ENCODE measurements at regions not wholly inside any gene's neighbourhood (a gene's known extent, or its start where the extent isn't known, plus 50 kb on each side); places are given as distances from the start of the nearest gene placed in this dataset.

GRCh38 chr19:30120860-30121484 lies 178.9 kb downstream of the URI1 start:
- POLR2A ChIA-PET: no interaction called here

DNA sequence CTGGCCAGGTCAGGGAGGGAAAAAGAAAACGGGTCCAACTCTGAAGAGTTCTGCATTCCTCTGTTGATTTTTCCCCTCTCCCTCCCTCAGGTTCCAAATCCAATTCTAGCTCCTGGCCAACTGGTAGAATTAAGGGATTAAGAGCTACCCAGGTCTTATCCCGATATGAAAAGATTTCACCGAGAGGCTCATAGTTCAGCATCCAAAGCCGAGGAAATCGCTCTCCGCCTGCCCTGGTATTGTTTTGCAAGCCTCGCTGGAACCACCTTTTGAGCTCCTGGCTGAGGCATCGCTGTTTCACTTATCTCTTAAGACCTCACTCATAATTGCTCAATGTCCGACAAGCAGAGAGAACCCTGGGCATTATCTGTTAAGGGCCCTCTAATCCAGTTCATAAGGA lies 180.4 kb downstream of the URI1 start:
- Mint-ChIP-seq H3K27ac (ENCODE audit: low read depth, unreplicated experiment) (no peak overlapping the region), H3K9me3 (ENCODE audit: unreplicated experiment) (peaks cover 24% of the 10 kb centered on the region), H3K27me3 (ENCODE audit: insufficient read depth, unreplicated experiment) (no peaks in the 10 kb centered on the region), H3K4me1 (ENCODE audit: insufficient read depth, unreplicated experiment) (no peaks in the 10 kb centered on the region), H3K36me3 (ENCODE audit: insufficient read depth, unreplicated experiment) (peaks cover 5% of the 10 kb centered on the region), H3K4me3 (ENCODE audit: unreplicated experiment) (no peak overlapping the region)
- intact Hi-C loops (cut with micrococcal nuclease): no loop called here
- no TSS peak for BruUV-seq (replicated peaks)
- ChIA-PET CTCF (interaction anchor here (0.7 kb wide), 1 partner anchor 40 kb away, joined by 3 read pairs; no protein-coding TSS in a partner anchor), POLR2A (no interaction called here)
- TF ChIP-seq CTCF (IDR thresholded peaks at IDR 0.05; ENCODE audit: unreplicated experiment): no peak
- no peak for DNase-seq (ENCODE audit: unreplicated experiment)

More at GRCh38 chr19:30120860-30121484, 178.9 kb downstream of the URI1 start:
- CTCF ChIA-PET: interaction anchor here (0.6 kb wide), 1 partner anchor 153 kb away, joined by 4 read pairs; no protein-coding TSS in a partner anchor
- DNase-seq (ENCODE audit: unreplicated experiment): no peak
- Mint-ChIP-seq H3K36me3 (ENCODE audit: insufficient read depth, unreplicated experiment) (peaks cover 5% of the 10 kb centered on the region), H3K9me3 (ENCODE audit: unreplicated experiment) (peaks cover 24% of the 10 kb centered on the region), H3K27ac (ENCODE audit: low read depth, unreplicated experiment) (no peak overlapping the region), H3K4me3 (ENCODE audit: unreplicated experiment) (no peak overlapping the region), H3K27me3 (ENCODE audit: insufficient read depth, unreplicated experiment) (no peaks in the 10 kb centered on the region), H3K4me1 (ENCODE audit: insufficient read depth, unreplicated experiment) (no peaks in the 10 kb centered on the region)
- no TSS peak for BruUV-seq (replicated peaks)
- TF ChIP-seq CTCF (IDR thresholded peaks at IDR 0.05; ENCODE audit: unreplicated experiment): no peak
- intact Hi-C loops (cut with micrococcal nuclease): no loop called here

GRCh38 chr19:30123119-30123518 lies 181.1 kb downstream of the URI1 start:
- no peak overlapping the region for H3K4me3 Mint-ChIP-seq (ENCODE audit: unreplicated experiment)
- TF ChIP-seq CTCF (IDR thresholded peaks at IDR 0.05; ENCODE audit: unreplicated experiment): no peak
- H3K27ac Mint-ChIP-seq (ENCODE audit: low read depth, unreplicated experiment): no peak overlapping the region
- peaks cover 23% of the 10 kb centered on the region for H3K9me3 Mint-ChIP-seq (ENCODE audit: unreplicated experiment)
- no peaks in the 10 kb centered on the region for H3K4me1 Mint-ChIP-seq (ENCODE audit: insufficient read depth, unreplicated experiment)
- no peaks in the 10 kb centered on the region for H3K27me3 Mint-ChIP-seq (ENCODE audit: insufficient read depth, unreplicated experiment)
- peaks cover 5% of the 10 kb centered on the region for H3K36me3 Mint-ChIP-seq (ENCODE audit: insufficient read depth, unreplicated experiment)
- ChIA-PET CTCF (interaction anchor here (0.6 to 0.7 kb wide), 4 partner anchors 22 to 1864 kb away, joined by 3 to 5 read pairs (median 3); no protein-coding TSS in a partner anchor), POLR2A (no interaction called here)
- DNase-seq (ENCODE audit: unreplicated experiment): no peak
- intact Hi-C loops (cut with micrococcal nuclease): no loop called here
- BruUV-seq (replicated peaks): no TSS peak

DNA sequence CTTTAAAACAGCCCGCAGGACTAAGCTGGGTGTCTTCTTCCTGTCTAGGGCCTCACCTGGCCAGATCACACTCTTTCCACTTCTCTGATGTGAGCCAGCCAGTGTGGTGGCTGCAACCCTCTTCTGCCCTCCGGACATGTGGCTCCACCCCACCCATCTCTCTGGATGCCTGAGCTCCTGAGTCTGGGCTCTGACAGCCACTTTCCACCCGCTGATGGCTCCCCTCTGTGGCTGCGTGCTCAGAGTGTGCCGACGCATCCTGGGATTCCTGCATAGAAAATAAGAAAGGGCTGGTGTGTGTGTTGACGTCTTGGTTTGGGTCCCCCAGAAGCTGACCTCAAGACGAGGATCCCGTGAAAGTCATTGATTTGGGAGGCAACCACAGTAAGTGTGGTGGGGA lies 181.6 kb downstream of the URI1 start:
- H3K4me1 Mint-ChIP-seq (ENCODE audit: insufficient read depth, unreplicated experiment): no peaks in the 10 kb centered on the region
- ChIA-PET POLR2A (no interaction called here), CTCF (interaction anchor here (0.6 to 0.7 kb wide), 4 partner anchors 22 to 1863 kb away, joined by 3 to 5 read pairs (median 3); no protein-coding TSS in a partner anchor)

More for the DNA sequence above, 181.6 kb downstream of the URI1 start:
- DNase-seq (ENCODE audit: unreplicated experiment): no peak
- Mint-ChIP-seq H3K9me3 (ENCODE audit: unreplicated experiment) (peaks cover 19% of the 10 kb centered on the region), H3K4me3 (ENCODE audit: unreplicated experiment) (no peak overlapping the region), H3K36me3 (ENCODE audit: insufficient read depth, unreplicated experiment) (peaks cover 5% of the 10 kb centered on the region), H3K27me3 (ENCODE audit: insufficient read depth, unreplicated experiment) (no peaks in the 10 kb centered on the region), H3K27ac (ENCODE audit: low read depth, unreplicated experiment) (no peak overlapping the region)
- BruUV-seq (replicated peaks): no TSS peak
- intact Hi-C loops (cut with micrococcal nuclease): no loop called here
- TF ChIP-seq CTCF (IDR thresholded peaks at IDR 0.05; ENCODE audit: unreplicated experiment): no peak
